Naive B cell (primary cell): ENCODE measurements at regions not wholly inside any gene's neighbourhood (a gene's known extent, or its start where the extent isn't known, plus 50 kb on each side); places are given as distances from the start of the nearest gene placed in this dataset.

Experiments
- ATAC-seq, 2 donors: fragments of 150-1000 bp; cut with Tn5 transposase; 2 replicates each; pipeline ENCODE4 v1.10.0; 2021; ENCODE audit warnings: low read depth in 2 of 2, mild to moderate bottlenecking in 2 of 2, moderate library complexity in 2 of 2
- DNase-seq: peaks from one replicate; pipeline ENCODE4 v3.0.0; 2022
- H3K27ac Mint-ChIP-seq, 6 donors: one replicate each; pipeline ENCODE4 v1.8.0; 2020 to 2022; ENCODE audit warnings: mild to moderate bottlenecking in 6 of 6, mixed read lengths in 6 of 6, moderate library complexity in 5 of 6, inconsistent platforms in 2 of 6
- H3K27me3 Mint-ChIP-seq, 3 donors: one replicate each; pipeline ENCODE4 v1.8.0; 2021 to 2022; ENCODE audit warnings: mixed read lengths in 3 of 3, mild to moderate bottlenecking in 1 of 3
- H3K36me3 Mint-ChIP-seq, 2 donors: one replicate each; pipeline ENCODE4 v1.8.0; 2020 to 2022; ENCODE audit warnings: mixed read lengths in 2 of 2, inconsistent platforms in 1 of 2, mild to moderate bottlenecking in 1 of 2
- H3K4me1 Mint-ChIP-seq, 3 donors: one replicate each; pipeline ENCODE4 v1.8.0; 2020 to 2022; ENCODE audit warnings: mixed read lengths in 3 of 3, inconsistent platforms in 1 of 3, mild to moderate bottlenecking in 1 of 3, moderate library complexity in 1 of 3
- H3K4me3 Mint-ChIP-seq, 8 donors: one replicate each; pipeline ENCODE4 v1.8.0; 2020 to 2022; ENCODE audit warnings: mild to moderate bottlenecking in 8 of 8, mixed read lengths in 8 of 8, moderate library complexity in 8 of 8, inconsistent platforms in 2 of 8
- H3K9me3 Mint-ChIP-seq, 7 donors: one replicate each; pipeline ENCODE4 v1.8.0; 2020 to 2022; ENCODE audit warnings: mixed read lengths in 7 of 7, mild to moderate bottlenecking in 5 of 7, inconsistent platforms in 2 of 7, moderate library complexity in 1 of 7

DNA sequence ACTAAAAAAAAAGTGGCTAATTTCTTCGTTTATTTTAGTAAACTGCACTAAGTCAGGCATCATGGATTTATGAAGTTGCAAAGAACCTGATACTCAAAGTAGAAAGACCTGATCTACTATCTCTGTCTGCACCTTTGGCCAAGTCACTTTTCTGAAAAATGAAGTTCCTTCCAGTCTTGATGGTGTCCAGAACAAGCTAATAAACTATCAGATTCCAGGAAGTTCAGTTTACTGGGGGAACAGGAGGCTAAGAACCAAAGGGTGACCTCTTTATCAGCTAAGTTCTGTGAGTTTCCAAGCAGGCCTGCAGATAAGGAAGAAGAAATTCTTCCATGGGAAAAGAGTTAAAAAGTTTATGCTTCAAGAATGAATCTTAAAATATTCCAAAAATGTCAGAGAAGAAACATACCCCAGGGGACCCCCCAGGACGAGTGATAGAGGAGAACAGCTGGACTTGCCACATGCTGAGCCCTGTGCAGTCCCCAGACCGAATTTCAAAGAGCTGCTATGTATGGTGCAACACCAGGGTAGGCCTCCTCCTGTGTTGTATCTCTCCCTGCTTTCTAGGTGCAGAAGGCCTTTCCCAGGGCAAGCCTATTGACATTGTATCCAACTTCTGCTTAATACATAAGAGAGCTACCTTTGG is 72.8 kb upstream of the FGGY start:
- ATAC-seq: no peak

DNA sequence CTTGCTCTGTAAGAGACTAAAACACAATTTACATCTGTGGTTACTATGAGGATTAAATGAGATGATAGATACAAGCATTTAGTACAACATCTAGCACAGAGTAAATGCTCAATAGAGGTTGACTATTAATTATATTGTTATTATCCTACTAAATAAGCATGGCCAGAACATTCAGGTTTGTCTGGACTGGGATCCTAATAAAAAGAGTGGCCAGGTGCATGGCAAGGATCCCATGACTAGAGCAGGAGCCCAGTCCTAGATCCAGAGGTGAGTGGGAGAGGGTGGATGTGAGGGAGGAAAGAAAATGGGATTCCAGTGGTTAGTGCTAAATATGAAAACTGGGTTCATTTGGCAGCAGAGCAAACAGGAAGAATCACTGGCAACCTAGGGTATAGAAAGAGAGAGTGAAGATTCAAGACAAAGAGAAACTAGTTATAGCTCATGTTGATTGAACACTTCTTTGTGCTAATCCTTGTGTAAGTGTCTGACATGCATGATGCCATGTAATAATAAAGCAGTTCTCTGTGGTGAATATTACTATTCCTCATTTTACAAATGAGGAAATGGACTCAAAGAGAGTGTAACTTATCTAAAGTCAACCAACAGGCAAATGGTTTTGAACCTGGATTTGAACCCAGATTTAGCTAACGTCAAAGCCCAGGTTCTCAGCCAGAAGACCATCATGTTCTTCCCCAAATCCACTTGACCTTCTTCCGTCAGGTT is 71.1 kb upstream of the FGGY start:
- Mint-ChIP-seq H3K4me1 (peaks cover 0 to under 1% (median 0%) of the 10 kb centered on the region in 3 donors), H3K36me3 (no peaks in the 10 kb centered on the region), H3K27me3 (no peaks in the 10 kb centered on the region), H3K9me3 (no peaks in the 10 kb centered on the region), H3K4me3 (no peak overlapping the region), H3K27ac (no peak overlapping the region)
- ATAC-seq: no peak
- no peak for DNase-seq

More for the DNA sequence above, 72.8 kb upstream of the FGGY start:
- no peak for DNase-seq
- H3K9me3 Mint-ChIP-seq: no peaks in the 10 kb centered on the region
- H3K4me3 Mint-ChIP-seq: no peak overlapping the region
- no peaks in the 10 kb centered on the region for H3K27me3 Mint-ChIP-seq
- H3K36me3 Mint-ChIP-seq: no peaks in the 10 kb centered on the region
- peaks cover 9% of the 10 kb centered on the region in 3 donors for H3K4me1 Mint-ChIP-seq
- H3K27ac Mint-ChIP-seq: peak overlapping the region in 1 of 6 donors; percentile 62

DNA sequence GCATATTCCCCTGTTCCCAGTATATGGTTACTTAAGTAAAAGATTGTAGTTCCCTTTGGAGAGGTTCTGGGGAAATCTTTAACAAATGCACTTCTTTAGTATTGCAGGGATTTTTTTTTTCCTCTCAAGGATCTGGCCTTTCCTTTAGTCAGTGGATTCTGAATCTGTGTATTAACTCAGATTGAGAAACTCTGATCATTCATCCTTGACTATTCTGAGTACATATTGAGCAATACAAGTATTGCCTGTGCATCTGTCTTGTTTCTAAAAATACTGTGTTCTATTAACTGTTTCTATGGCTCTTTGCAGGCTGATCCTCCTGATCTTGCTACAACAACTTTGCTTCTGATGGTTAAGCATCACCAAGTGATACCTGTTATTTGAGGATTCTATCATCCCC is 67.8 kb upstream of the FGGY start:
- H3K27ac Mint-ChIP-seq: no peak overlapping the region
- no peaks in the 10 kb centered on the region for H3K4me1 Mint-ChIP-seq
- H3K9me3 Mint-ChIP-seq: no peaks in the 10 kb centered on the region
- H3K36me3 Mint-ChIP-seq: no peaks in the 10 kb centered on the region
- H3K4me3 Mint-ChIP-seq: no peak overlapping the region
- ATAC-seq (no peak), DNase-seq (no peak)
- H3K27me3 Mint-ChIP-seq: no peaks in the 10 kb centered on the region

DNA sequence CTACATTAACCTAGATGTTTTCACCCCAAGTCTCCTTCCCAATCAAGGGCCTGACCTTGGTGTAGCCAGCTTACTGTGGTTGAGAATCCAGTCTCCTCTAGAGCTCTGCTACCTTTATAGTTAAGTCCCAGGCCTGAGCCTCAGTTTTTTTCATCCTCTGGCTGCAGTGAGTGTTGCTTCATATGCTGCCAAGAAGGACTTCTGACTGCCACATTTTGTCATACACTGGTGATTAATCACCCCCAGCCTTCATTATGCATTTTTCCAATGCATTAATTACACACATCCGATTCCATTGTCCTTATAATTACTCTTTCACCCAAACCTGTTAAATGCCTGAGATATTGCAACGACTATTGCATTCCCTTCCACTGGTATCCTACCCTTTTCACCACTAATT is 66.3 kb upstream of the FGGY start:
- Mint-ChIP-seq H3K9me3 (no peaks in the 10 kb centered on the region), H3K27me3 (no peaks in the 10 kb centered on the region), H3K4me1 (no peaks in the 10 kb centered on the region), H3K4me3 (no peak overlapping the region), H3K27ac (no peak overlapping the region), H3K36me3 (no peaks in the 10 kb centered on the region)
- ATAC-seq (no peak), DNase-seq (no peak)

DNA sequence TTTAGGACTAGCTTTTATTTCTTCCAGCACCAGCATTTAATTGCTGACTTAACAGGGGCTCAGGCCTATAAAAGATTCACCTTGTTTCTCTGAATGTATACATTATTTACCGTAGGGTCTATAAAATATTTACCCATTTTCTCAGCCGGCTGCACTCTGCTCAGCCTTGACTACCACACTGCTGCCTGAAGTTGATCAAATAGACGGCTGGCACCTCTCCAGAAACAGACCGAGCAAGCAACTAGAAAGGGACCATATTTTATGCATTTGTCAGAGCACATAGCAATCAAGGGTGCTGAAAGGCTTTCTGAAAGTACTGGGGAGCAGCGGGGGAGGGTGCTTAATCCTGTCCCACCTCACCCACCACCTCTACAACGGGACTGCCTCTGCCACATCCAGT is 64.7 kb upstream of the FGGY start:
- Mint-ChIP-seq H3K9me3 (no peaks in the 10 kb centered on the region), H3K27ac (no peak overlapping the region), H3K27me3 (no peaks in the 10 kb centered on the region), H3K4me1 (peaks cover 0 to 4% (median 2%) of the 10 kb centered on the region in 3 donors), H3K36me3 (no peaks in the 10 kb centered on the region), H3K4me3 (no peak overlapping the region)
- DNase-seq: no peak
- no peak for ATAC-seq

DNA sequence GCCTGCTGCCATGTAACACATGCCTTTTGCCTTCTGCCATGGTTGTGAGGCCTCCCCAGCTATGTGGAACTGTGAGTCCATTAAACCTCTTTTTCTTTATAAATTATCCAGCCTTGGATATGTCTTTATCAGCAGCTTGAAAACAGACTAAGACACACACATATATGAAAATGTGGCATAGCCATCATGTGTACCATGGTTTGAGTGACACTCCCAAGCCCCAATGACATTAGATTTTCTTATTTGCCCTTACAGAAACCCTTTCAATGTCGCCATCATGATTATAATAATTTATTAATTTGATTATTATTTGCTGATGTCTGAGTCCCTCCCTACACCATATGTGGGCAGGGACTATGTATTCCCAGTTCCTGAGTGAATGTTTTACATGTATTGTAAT is 63.5 kb upstream of the FGGY start:
- Mint-ChIP-seq H3K27me3 (no peaks in the 10 kb centered on the region), H3K36me3 (no peaks in the 10 kb centered on the region)

DNA sequence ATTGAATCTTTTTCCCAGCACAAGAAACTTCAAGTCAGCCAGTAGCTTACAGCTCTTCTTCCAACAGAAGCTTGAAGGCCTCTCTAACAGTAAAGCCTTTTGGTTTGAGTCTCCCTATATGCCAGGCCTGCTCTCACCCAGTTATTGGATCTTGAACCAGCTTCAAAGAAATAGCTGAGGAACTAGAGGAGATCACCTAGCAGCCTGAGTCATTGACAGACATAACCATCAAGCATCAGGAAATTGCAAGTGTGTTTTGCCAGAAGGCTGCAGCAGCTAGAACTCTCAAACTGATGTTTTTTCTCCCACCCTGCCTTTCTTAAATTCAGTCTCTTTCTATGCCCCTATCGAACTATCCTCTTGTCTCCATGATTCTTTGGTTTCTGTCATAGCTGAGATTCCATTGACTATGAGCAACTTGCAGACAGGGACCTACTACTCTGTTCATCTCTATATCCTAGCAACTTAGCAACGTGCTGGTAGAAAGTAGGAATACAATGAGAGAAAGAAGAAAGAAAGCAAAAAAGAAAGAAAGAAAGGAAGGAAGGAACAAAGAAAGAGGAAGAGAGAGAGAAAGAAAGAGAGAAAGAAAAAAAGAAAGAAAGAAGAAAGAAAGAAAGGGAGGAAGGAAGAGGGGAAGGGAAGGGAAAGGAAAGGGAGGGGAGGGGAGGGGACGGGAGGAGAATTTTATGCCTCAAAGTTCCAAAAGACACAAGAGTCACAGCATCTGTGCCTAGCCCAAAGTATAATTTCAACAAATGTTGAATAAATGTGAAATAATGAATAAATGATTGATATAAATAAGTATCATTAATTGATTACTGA is 60.0 kb upstream of the FGGY start:
- Mint-ChIP-seq H3K36me3 (no peaks in the 10 kb centered on the region), H3K4me1 (peaks cover 0 to 4% (median 2%) of the 10 kb centered on the region in 3 donors), H3K27ac (peak overlapping the region in 2 of 6 donors; percentile 9 to 26), H3K9me3 (no peaks in the 10 kb centered on the region), H3K4me3 (no peak overlapping the region), H3K27me3 (no peaks in the 10 kb centered on the region)
- DNase-seq (no peak), ATAC-seq (no peak)

More for the DNA sequence above, 63.5 kb upstream of the FGGY start:
- no peak for DNase-seq
- Mint-ChIP-seq H3K4me3 (no peak overlapping the region), H3K9me3 (no peaks in the 10 kb centered on the region), H3K27ac (no peak overlapping the region), H3K4me1 (peaks cover 0 to 4% (median 2%) of the 10 kb centered on the region in 3 donors)
- ATAC-seq: no peak

DNA sequence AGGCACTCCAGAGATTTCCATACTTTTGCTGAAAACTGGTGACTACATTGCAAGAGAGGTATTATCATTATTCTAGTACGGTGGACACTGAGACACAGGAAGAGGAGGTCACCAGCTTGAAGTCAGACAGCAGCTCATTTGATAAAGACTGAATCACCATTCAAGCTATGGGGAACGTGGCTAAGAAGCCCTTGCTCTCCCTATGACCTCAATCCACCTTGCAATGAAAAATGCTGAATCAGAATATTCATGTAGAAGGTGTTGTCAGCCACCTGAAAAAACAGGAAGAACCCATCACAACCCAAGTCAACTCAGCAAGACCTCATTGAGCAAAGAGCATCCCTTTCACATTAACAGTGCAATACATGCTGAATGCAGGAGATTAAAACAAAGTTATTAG is 59.0 kb upstream of the FGGY start:
- Mint-ChIP-seq H3K27ac (no peak overlapping the region), H3K9me3 (no peaks in the 10 kb centered on the region), H3K27me3 (no peaks in the 10 kb centered on the region), H3K4me1 (peaks cover 0 to 4% (median 2%) of the 10 kb centered on the region in 3 donors), H3K4me3 (no peak overlapping the region), H3K36me3 (no peaks in the 10 kb centered on the region)
- DNase-seq (no peak), ATAC-seq (no peak)

DNA sequence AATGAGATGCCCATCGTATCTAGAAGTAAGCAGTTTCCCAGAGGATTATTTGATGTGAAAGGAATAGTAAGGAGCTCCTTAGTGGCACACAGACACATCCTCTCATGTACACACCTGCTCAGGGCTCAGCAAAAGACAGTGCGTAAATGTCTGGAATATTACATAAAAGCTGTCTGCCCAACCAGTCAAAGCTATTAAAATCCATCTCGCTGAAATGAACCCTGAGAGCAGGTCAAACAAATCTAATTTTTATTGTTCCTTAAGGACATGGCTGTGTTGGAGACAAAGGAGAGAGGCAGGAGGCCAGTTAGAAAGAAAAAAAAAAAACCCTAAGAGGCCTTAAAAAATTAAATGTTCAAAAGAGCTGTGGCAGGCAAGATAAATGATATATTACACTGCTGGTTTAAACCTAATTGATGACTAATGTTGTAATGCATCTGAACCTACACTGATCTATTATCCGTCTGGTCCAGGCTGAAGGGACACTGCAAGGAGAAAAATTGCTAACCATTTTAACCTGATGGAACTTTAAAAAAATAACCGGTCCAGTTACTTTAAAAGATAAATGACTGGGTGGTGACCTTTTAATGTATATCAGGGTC is 58.5 kb upstream of the FGGY start:
- peaks cover 0 to under 1% (median 0%) of the 10 kb centered on the region in 7 donors for H3K9me3 Mint-ChIP-seq
- H3K4me1 Mint-ChIP-seq: peaks cover 0 to 4% (median 2%) of the 10 kb centered on the region in 3 donors
- H3K27ac Mint-ChIP-seq: no peak overlapping the region
- H3K27me3 Mint-ChIP-seq: no peaks in the 10 kb centered on the region
- no peak overlapping the region for H3K4me3 Mint-ChIP-seq
- H3K36me3 Mint-ChIP-seq: no peaks in the 10 kb centered on the region
- ATAC-seq (no peak), DNase-seq (no peak)

DNA sequence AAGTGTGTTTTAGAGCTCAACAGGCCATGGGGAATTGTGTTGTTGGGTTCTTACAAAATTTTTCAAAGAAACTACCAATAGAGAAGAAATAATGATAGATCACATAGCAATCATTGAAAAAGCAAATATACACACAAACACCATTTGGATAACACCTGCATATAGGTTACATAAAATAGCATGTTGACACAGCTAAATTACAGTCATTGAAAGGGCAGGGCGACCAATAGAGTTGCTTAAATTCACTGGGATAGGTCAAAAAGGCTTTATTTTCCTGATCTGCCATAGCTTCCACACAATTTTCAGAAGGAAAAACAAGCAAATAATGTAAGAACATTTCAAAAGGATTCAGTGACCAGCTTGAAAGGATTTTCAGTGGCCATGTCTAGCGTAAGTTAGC is 57.9 kb upstream of the FGGY start:
- H3K27ac Mint-ChIP-seq: no peak overlapping the region
- DNase-seq (no peak), ATAC-seq (no peak)
- no peak overlapping the region for H3K4me3 Mint-ChIP-seq
- H3K36me3 Mint-ChIP-seq: no peaks in the 10 kb centered on the region
- H3K27me3 Mint-ChIP-seq: no peaks in the 10 kb centered on the region
- H3K9me3 Mint-ChIP-seq: peaks cover 0 to 3% (median 0%) of the 10 kb centered on the region in 7 donors
- H3K4me1 Mint-ChIP-seq: peaks cover 0 to 4% (median 2%) of the 10 kb centered on the region in 3 donors

DNA sequence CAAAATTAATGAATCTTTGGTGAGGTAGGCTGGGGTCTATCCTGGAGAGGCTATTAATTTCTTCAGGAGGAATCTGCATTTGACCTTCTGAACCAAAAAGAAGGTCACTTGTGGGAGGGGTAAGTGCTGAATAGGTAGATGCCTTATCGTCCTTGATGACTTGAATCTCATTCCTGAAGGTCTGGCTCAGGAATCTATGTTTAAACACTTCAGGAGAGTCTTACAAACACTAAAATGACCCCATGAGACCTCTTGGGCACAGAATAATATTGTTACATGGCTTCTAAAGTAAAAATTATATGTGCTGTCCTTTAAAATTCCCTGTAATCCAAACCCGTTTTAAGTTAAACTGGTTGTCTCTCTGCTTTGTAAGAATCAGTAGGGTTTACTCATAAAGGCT is 55.0 kb upstream of the FGGY start:
- Mint-ChIP-seq H3K27ac (peak overlapping the region in 1 of 6 donors; percentile 27), H3K36me3 (peaks cover 4 to 9% of the 10 kb centered on the region in 2 donors), H3K4me1 (peaks cover 0 to 3% (median 2%) of the 10 kb centered on the region in 3 donors), H3K27me3 (no peaks in the 10 kb centered on the region), H3K9me3 (peaks cover 0 to 19% (median 13%) of the 10 kb centered on the region in 7 donors), H3K4me3 (no peak overlapping the region)
- DNase-seq (no peak), ATAC-seq (no peak)

DNA sequence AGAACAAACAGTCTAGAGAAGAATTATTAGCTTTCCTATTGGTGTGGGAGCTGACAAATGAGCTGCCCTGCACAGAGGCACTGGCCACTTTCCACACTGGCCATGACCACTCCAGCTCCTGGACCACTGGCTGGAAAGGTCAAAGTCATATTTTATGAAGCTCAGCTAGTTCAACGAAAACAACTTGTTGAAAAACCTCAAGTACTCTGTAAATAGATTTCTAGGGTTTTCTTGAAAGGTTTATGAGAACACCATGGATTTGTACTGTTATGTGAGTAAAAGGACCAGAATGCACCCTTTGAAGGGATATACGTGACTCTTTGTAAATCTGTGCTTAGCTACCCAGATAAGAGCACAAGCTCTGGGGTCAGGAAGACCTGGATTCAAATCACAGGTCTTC is 54.5 kb upstream of the FGGY start:
- H3K27ac Mint-ChIP-seq: peak overlapping the region in 2 of 6 donors; percentile 6 to 27
- ATAC-seq (no peak), DNase-seq (no peak)
- no peaks in the 10 kb centered on the region for H3K27me3 Mint-ChIP-seq
- peaks cover 4 to 9% of the 10 kb centered on the region in 2 donors for H3K36me3 Mint-ChIP-seq
- no peak overlapping the region for H3K4me3 Mint-ChIP-seq
- no peaks in the 10 kb centered on the region for H3K4me1 Mint-ChIP-seq
- peaks cover 0 to 22% (median 16%) of the 10 kb centered on the region in 7 donors for H3K9me3 Mint-ChIP-seq

DNA sequence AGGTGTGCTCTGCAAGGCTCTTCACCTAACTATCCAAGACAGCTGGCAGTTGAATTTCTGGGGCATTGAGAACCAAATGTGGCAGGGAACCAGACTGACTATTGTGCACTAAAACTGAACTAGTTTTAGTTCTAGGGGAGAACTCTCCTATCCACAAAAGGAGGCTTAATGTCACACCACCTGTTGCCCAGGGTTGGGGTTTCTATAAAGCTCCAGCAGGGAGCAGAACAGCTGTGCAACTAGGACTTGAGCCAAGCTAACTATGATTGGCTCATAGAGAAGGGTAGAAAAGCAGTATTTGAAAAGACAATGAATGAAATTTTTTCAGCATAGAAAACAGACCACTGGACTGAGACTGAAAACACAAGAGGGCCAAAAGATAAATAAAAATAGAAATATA is 53.3 kb upstream of the FGGY start:
- Mint-ChIP-seq H3K27me3 (no peaks in the 10 kb centered on the region), H3K4me3 (peak overlapping the region in 1 of 8 donors; percentile 7), H3K36me3 (peaks cover 4 to 9% of the 10 kb centered on the region in 2 donors), H3K4me1 (no peaks in the 10 kb centered on the region), H3K27ac (no peak overlapping the region), H3K9me3 (peaks cover 0 to 24% (median 16%) of the 10 kb centered on the region in 7 donors)
- no peak for ATAC-seq
- DNase-seq: no peak
